ENCODE measurements at regions not wholly inside any gene's neighbourhood (a gene's known extent, or its start where the extent isn't known, plus 50 kb on each side); places are given as distances from the start of the nearest gene placed in this dataset.

- no peak overlapping the region for H3K4me3 ChIP-seq (ENCODE audit: low read depth in 1 of 2, low read length in 2 of 2)
Measured at GRCh38 chr1:29909962-29910361, 673.6 kb downstream of the PTPRU start.

GRCh38 chr1:29907596-29907995, 671.3 kb downstream of the PTPRU start:
- Histone ChIP-seq H3K27ac (ENCODE audit: low read depth, low read length) (no peak overlapping the region), H3K27me3 (ENCODE audit: control insufficient read depth in 1 of 2, insufficient read depth in 2 of 2, low read length in 2 of 2) (no peaks in the 10 kb centered on the region), H3K9me3 (ENCODE audit: control insufficient read depth in 1 of 2, low read length in 2 of 2) (peaks cover 0 to 2% of the 10 kb centered on the region in 2 donors), H3K4me3 (ENCODE audit: low read depth in 1 of 2, low read length in 2 of 2) (no peak overlapping the region), H3K9ac (ENCODE audit: low read depth in 1 of 2, low read length in 2 of 2) (no peak overlapping the region), H3K36me3 (ENCODE audit: control insufficient read depth in 1 of 2, insufficient read depth in 2 of 2, low read length in 2 of 2) (no peaks in the 10 kb centered on the region), H3K4me1 (ENCODE audit: control insufficient read depth in 1 of 2, insufficient read depth in 2 of 2, low read length in 2 of 2) (no peaks in the 10 kb centered on the region)

More at GRCh38 chr1:29909962-29910361, 673.6 kb downstream of the PTPRU start:
- Histone ChIP-seq H3K4me1 (ENCODE audit: control insufficient read depth in 1 of 2, insufficient read depth in 2 of 2, low read length in 2 of 2) (no peaks in the 10 kb centered on the region), H3K9ac (ENCODE audit: low read depth in 1 of 2, low read length in 2 of 2) (no peak overlapping the region), H3K27ac (ENCODE audit: low read depth, low read length) (no peak overlapping the region), H3K9me3 (ENCODE audit: control insufficient read depth in 1 of 2, low read length in 2 of 2) (peaks cover 0 to 2% of the 10 kb centered on the region in 2 donors), H3K27me3 (ENCODE audit: control insufficient read depth in 1 of 2, insufficient read depth in 2 of 2, low read length in 2 of 2) (no peaks in the 10 kb centered on the region), H3K36me3 (ENCODE audit: control insufficient read depth in 1 of 2, insufficient read depth in 2 of 2, low read length in 2 of 2) (no peaks in the 10 kb centered on the region)

DNA sequence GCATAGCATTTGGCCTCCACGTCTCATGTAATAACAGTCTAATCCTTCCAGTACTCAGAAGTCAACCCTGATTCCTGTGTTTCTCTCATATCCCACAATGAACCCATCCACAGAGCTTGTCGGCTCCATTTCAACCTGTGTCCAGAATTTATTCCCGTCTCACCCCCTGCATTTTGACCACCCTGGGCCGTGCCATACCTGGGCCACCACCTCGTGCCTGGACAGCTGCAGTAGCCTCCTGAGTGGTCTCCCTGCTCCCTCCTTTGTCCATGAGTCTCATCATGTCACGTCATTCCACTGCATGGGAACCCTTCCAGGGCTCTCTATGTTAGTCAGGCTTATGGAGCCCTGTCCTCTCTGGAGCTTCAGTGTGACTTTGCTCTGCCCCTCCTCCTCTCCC, 670.6 kb downstream of the PTPRU start:
- Histone ChIP-seq H3K9ac (ENCODE audit: low read depth in 1 of 2, low read length in 2 of 2) (no peak overlapping the region), H3K27ac (ENCODE audit: low read depth, low read length) (no peak overlapping the region), H3K4me1 (ENCODE audit: control insufficient read depth in 1 of 2, insufficient read depth in 2 of 2, low read length in 2 of 2) (no peaks in the 10 kb centered on the region), H3K9me3 (ENCODE audit: control insufficient read depth in 1 of 2, low read length in 2 of 2) (no peaks in the 10 kb centered on the region), H3K4me3 (ENCODE audit: low read depth in 1 of 2, low read length in 2 of 2) (no peak overlapping the region), H3K27me3 (ENCODE audit: control insufficient read depth in 1 of 2, insufficient read depth in 2 of 2, low read length in 2 of 2) (no peaks in the 10 kb centered on the region), H3K36me3 (ENCODE audit: control insufficient read depth in 1 of 2, insufficient read depth in 2 of 2, low read length in 2 of 2) (no peaks in the 10 kb centered on the region)

- Histone ChIP-seq H3K27me3 (ENCODE audit: control insufficient read depth in 1 of 2, insufficient read depth in 2 of 2, low read length in 2 of 2) (no peaks in the 10 kb centered on the region), H3K9ac (ENCODE audit: low read depth in 1 of 2, low read length in 2 of 2) (no peak overlapping the region), H3K36me3 (ENCODE audit: control insufficient read depth in 1 of 2, insufficient read depth in 2 of 2, low read length in 2 of 2) (no peaks in the 10 kb centered on the region), H3K4me3 (ENCODE audit: low read depth in 1 of 2, low read length in 2 of 2) (no peak overlapping the region), H3K4me1 (ENCODE audit: control insufficient read depth in 1 of 2, insufficient read depth in 2 of 2, low read length in 2 of 2) (no peaks in the 10 kb centered on the region), H3K27ac (ENCODE audit: low read depth, low read length) (no peak overlapping the region), H3K9me3 (ENCODE audit: control insufficient read depth in 1 of 2, low read length in 2 of 2) (no peaks in the 10 kb centered on the region)
Measured at GRCh38 chr1:29903548-29904166, 667.3 kb downstream of the PTPRU start.

- no peak overlapping the region for H3K4me3 ChIP-seq (ENCODE audit: low read depth in 1 of 2, low read length in 2 of 2)
- H3K27me3 ChIP-seq (ENCODE audit: control insufficient read depth in 1 of 2, insufficient read depth in 2 of 2, low read length in 2 of 2), result peaks cover 3 to 6% of the 10 kb centered on the region in 2 donors
- no peaks in the 10 kb centered on the region for H3K36me3 ChIP-seq (ENCODE audit: control insufficient read depth in 1 of 2, insufficient read depth in 2 of 2, low read length in 2 of 2)
- no peaks in the 10 kb centered on the region for H3K4me1 ChIP-seq (ENCODE audit: control insufficient read depth in 1 of 2, insufficient read depth in 2 of 2, low read length in 2 of 2)
- H3K9me3 ChIP-seq (ENCODE audit: control insufficient read depth in 1 of 2, low read length in 2 of 2), result no peaks in the 10 kb centered on the region
- H3K9ac ChIP-seq (ENCODE audit: low read depth in 1 of 2, low read length in 2 of 2), result no peak overlapping the region
- H3K27ac ChIP-seq (ENCODE audit: low read depth, low read length), result no peak overlapping the region
Measured at GRCh38 chr1:29901624-29902325, 665.5 kb downstream of the PTPRU start.

- H3K4me1 ChIP-seq (ENCODE audit: control insufficient read depth in 1 of 2, insufficient read depth in 2 of 2, low read length in 2 of 2), result no peaks in the 10 kb centered on the region
- no peaks in the 10 kb centered on the region for H3K9me3 ChIP-seq (ENCODE audit: control insufficient read depth in 1 of 2, low read length in 2 of 2)
- peaks cover 3 to 6% of the 10 kb centered on the region in 2 donors for H3K27me3 ChIP-seq (ENCODE audit: control insufficient read depth in 1 of 2, insufficient read depth in 2 of 2, low read length in 2 of 2)
- H3K27ac ChIP-seq (ENCODE audit: low read depth, low read length), result no peak overlapping the region
- H3K4me3 ChIP-seq (ENCODE audit: low read depth in 1 of 2, low read length in 2 of 2), result no peak overlapping the region
- no peak overlapping the region for H3K9ac ChIP-seq (ENCODE audit: low read depth in 1 of 2, low read length in 2 of 2)
- H3K36me3 ChIP-seq (ENCODE audit: control insufficient read depth in 1 of 2, insufficient read depth in 2 of 2, low read length in 2 of 2), result no peaks in the 10 kb centered on the region
Measured at GRCh38 chr1:29900712-29901111, 664.4 kb downstream of the PTPRU start.

- Histone ChIP-seq H3K27me3 (ENCODE audit: control insufficient read depth in 1 of 2, insufficient read depth in 2 of 2, low read length in 2 of 2) (peaks cover 6% of the 10 kb centered on the region in 2 donors), H3K36me3 (ENCODE audit: control insufficient read depth in 1 of 2, insufficient read depth in 2 of 2, low read length in 2 of 2) (no peaks in the 10 kb centered on the region), H3K4me3 (ENCODE audit: low read depth in 1 of 2, low read length in 2 of 2) (no peak overlapping the region), H3K4me1 (ENCODE audit: control insufficient read depth in 1 of 2, insufficient read depth in 2 of 2, low read length in 2 of 2) (no peaks in the 10 kb centered on the region), H3K9ac (ENCODE audit: low read depth in 1 of 2, low read length in 2 of 2) (no peak overlapping the region), H3K27ac (ENCODE audit: low read depth, low read length) (no peak overlapping the region), H3K9me3 (ENCODE audit: control insufficient read depth in 1 of 2, low read length in 2 of 2) (no peaks in the 10 kb centered on the region)
Measured at GRCh38 chr1:29900104-29900679, 663.9 kb downstream of the PTPRU start.

DNA sequence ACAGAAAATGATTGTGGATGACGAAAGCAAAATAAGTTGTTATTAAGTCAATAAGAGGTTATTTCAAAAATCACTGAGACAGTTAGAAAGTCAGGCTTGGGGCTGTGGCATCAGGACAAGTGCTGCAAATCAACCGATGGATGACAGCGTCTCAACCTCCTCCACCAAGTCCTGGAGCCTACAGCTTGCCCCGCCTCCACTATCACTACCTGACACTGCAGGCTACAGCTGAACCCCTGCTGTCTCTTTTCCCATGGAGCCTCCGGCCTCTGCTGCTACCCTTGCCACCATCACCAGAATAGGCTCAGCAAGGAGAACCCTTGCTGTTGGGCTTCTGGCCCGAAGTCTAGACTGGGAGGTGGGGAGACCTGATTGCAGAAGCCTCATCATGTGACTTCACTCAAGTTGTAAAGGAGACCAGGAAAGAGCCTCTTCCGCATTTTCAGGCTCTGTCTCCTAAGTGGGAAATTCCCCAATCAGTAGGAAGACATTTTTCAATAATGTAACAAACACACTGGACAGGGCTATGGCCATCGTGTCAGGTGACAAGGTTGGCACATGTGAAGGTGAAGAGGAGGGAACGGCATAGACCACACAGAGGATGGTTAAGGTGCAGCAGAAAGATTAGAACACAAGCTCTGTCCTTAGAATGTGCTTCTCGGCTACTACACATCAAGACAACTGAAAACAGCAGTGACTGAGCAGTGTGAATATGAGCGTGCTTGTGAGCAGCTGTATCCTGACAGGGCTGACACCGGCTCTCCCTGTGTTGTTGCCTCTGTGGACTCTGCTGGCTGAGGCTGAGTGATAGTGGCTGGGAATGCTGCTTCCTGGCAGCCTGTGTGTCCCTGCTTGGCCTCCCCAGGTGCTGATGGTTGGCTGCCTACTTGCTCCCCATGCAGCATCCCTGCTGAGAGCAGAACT, 660.7 kb downstream of the PTPRU start:
- H3K27me3 ChIP-seq (ENCODE audit: control insufficient read depth in 1 of 2, insufficient read depth in 2 of 2, low read length in 2 of 2), result peaks cover 6 to 9% of the 10 kb centered on the region in 2 donors
- H3K36me3 ChIP-seq (ENCODE audit: control insufficient read depth in 1 of 2, insufficient read depth in 2 of 2, low read length in 2 of 2), result no peaks in the 10 kb centered on the region
- H3K9me3 ChIP-seq (ENCODE audit: control insufficient read depth in 1 of 2, low read length in 2 of 2), result no peaks in the 10 kb centered on the region
- no peak overlapping the region for H3K4me3 ChIP-seq (ENCODE audit: low read depth in 1 of 2, low read length in 2 of 2)
- H3K9ac ChIP-seq (ENCODE audit: low read depth in 1 of 2, low read length in 2 of 2), result no peak overlapping the region
- no peak overlapping the region for H3K27ac ChIP-seq (ENCODE audit: low read depth, low read length)
- H3K4me1 ChIP-seq (ENCODE audit: control insufficient read depth in 1 of 2, insufficient read depth in 2 of 2, low read length in 2 of 2), result no peaks in the 10 kb centered on the region

DNA sequence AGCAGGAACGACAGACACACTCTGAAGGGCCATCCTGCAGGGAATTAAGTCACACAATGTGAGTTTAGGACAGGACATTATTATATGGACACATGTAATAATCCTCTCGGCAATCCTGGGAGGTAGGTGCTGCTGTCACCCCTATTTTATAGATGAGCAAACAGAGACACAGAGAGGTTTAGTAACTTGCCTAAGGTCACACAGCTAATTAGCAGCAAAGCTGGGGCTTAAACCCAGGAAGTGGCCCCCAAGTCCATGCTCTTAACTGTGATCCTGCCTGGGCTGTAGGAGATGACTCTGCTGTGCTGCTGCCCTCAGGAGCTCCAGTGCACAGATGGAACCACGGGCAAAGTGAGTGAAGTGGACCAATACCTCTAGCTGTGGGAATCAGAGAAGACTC, 660.0 kb downstream of the PTPRU start:
- H3K4me1 ChIP-seq (ENCODE audit: control insufficient read depth in 1 of 2, insufficient read depth in 2 of 2, low read length in 2 of 2), result no peaks in the 10 kb centered on the region

More for the DNA sequence above, 660.0 kb downstream of the PTPRU start:
- H3K9ac ChIP-seq (ENCODE audit: low read depth in 1 of 2, low read length in 2 of 2), result no peak overlapping the region
- no peak overlapping the region for H3K27ac ChIP-seq (ENCODE audit: low read depth, low read length)
- peaks cover 6 to 9% of the 10 kb centered on the region in 2 donors for H3K27me3 ChIP-seq (ENCODE audit: control insufficient read depth in 1 of 2, insufficient read depth in 2 of 2, low read length in 2 of 2)
- H3K36me3 ChIP-seq (ENCODE audit: control insufficient read depth in 1 of 2, insufficient read depth in 2 of 2, low read length in 2 of 2), result no peaks in the 10 kb centered on the region
- H3K4me3 ChIP-seq (ENCODE audit: low read depth in 1 of 2, low read length in 2 of 2), result no peak overlapping the region
- H3K9me3 ChIP-seq (ENCODE audit: control insufficient read depth in 1 of 2, low read length in 2 of 2), result no peaks in the 10 kb centered on the region

Measured in duodenal mucosa (tissue), 2 donors.